Lower leg skin (tissue), 4 donors: ENCODE measurements at regions not wholly inside any gene's neighbourhood (a gene's known extent, or its start where the extent isn't known, plus 50 kb on each side); places are given as distances from the start of the nearest gene placed in this dataset.

Experiments
- DNase-seq, 2 donors: peaks; one replicate each; pipeline ENCODE4 v3.0.0-alpha.2; 2019; ENCODE audit warnings: low spot score in 2 of 2
- H3K4me3 ChIP-seq: fragments of 200-600 bp; sonication (generic); 2 replicates; pipeline ENCODE4 v1.5.1; 2017; ENCODE audit warnings: mild to moderate bottlenecking, low read depth; ENCODE audit not compliant: poor library complexity, severe bottlenecking
- POLR2A ChIP-seq, 2 donors: fragments of 450-650 bp; IDR thresholded peaks; one replicate each; pipeline ENCODE4 v1.6.1; 2016 to 2017; ENCODE audit warnings: antibody characterized with exemption in 2 of 2, mild to moderate bottlenecking in 1 of 2, moderate library complexity in 1 of 2
- WGBS, 2 donors: methylation state at CpG; one replicate each; pipeline ENCODE4 v1.1.5; 2018; 5-methylcytosine and 5-hydroxymethylcytosine counted together
- intact Hi-C: fragments of 100-400 bp; cut with DNase I; formaldehyde crosslinking; loops from one replicate; pipeline ENCODE4 v1.15.0; 2023; ENCODE audit warnings: low total_unique reads
- TF ChIP-seq, protein P1 (sequence below), 3 donors: fragments of 450-650 bp; IDR thresholded peaks; one replicate each; pipeline ENCODE4 v1.5.1; 2016; ENCODE audit warnings: antibody characterized with exemption in 3 of 3, mild to moderate bottlenecking in 3 of 3, moderate library complexity in 2 of 3

DNA sequence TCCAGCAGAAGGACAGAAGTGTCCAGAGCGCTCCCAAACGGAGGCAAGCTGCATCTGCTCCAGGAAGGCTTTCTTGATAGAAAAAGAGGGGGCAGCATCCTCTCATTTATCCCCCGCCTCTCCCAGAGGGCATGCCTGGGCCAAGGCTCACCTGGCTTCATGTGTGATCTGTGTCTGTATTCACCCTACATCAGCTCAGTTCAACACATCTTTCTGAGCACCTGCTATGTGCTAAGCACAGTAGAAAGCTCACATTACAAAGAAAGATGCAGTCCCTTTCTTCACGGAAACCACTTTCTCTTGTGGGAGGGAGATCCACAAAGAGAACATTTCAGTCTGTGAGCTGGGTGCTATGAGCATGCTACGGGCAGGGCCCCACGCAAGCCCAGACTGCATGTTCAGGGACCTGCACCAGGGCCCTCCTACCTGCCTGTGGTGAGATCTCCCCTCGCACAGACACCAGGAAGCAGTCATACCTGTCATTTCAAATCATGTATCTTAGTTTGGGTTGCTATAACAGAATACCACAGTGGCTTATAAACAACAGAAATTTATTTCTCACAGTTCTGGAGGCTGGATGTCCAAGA, 90.7 kb downstream of the PDCL3 start:
- H3K4me3 ChIP-seq: no peak overlapping the region
- TF ChIP-seq, protein P1, sequence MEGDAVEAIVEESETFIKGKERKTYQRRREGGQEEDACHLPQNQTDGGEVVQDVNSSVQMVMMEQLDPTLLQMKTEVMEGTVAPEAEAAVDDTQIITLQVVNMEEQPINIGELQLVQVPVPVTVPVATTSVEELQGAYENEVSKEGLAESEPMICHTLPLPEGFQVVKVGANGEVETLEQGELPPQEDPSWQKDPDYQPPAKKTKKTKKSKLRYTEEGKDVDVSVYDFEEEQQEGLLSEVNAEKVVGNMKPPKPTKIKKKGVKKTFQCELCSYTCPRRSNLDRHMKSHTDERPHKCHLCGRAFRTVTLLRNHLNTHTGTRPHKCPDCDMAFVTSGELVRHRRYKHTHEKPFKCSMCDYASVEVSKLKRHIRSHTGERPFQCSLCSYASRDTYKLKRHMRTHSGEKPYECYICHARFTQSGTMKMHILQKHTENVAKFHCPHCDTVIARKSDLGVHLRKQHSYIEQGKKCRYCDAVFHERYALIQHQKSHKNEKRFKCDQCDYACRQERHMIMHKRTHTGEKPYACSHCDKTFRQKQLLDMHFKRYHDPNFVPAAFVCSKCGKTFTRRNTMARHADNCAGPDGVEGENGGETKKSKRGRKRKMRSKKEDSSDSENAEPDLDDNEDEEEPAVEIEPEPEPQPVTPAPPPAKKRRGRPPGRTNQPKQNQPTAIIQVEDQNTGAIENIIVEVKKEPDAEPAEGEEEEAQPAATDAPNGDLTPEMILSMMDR (IDR thresholded peaks at IDR 0.05): no peak
- TF ChIP-seq POLR2A (IDR thresholded peaks at IDR 0.05): no peak
- no peak for DNase-seq
- WGBS, 2 donors: 74 to 79% methylated on average over 7 of the region's 7 CpGs
- intact Hi-C loops: no loop called here

DNA sequence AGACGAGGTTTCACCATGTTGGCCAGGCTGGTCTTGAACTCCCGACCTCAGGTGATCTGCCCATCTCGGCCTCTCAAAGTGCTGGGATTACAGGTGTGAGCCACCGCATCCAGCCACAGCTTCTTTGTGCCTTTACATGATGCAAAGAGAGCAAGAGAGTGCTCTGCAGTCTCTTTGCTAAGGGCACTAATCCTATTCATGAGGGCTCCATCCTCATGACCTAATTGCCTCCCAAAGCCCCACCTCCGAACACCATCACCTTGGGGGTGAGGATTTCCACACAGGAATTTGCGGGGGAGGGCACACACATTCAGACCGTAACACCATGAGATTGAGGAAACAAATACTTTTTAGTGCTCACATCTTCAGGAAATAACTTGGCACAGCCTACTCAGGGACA, 91.8 kb downstream of the PDCL3 start:
- TF ChIP-seq POLR2A (IDR thresholded peaks at IDR 0.05): no peak
- TF ChIP-seq, protein P1 (IDR thresholded peaks at IDR 0.05): no peak
- intact Hi-C loops: no loop called here
- WGBS, 2 donors: 89 to 92% methylated on average over 7 of the region's 7 CpGs
- DNase-seq: no peak
- H3K4me3 ChIP-seq: no peak overlapping the region

DNA sequence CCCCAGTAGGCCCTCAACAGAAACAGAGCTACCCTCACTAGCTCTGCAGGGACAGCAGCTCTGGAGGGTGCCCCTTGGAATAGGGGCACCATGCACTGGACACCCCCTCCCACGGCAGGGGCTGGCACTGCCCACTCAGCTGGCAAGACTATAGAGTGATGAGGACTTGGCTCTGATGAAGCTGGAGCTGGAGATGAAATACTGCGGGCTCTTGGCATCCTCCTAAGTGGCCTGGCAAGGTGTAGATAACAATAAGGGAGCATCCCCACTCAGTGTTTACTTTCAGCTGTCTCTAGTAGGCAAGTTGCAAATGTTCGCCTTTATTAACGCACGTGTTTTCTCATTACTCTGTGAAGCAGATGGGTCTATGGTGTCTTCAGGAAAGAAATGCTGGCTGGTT, 92.7 kb downstream of the PDCL3 start:
- intact Hi-C loops: no loop called here
- DNase-seq: no peak

DNA sequence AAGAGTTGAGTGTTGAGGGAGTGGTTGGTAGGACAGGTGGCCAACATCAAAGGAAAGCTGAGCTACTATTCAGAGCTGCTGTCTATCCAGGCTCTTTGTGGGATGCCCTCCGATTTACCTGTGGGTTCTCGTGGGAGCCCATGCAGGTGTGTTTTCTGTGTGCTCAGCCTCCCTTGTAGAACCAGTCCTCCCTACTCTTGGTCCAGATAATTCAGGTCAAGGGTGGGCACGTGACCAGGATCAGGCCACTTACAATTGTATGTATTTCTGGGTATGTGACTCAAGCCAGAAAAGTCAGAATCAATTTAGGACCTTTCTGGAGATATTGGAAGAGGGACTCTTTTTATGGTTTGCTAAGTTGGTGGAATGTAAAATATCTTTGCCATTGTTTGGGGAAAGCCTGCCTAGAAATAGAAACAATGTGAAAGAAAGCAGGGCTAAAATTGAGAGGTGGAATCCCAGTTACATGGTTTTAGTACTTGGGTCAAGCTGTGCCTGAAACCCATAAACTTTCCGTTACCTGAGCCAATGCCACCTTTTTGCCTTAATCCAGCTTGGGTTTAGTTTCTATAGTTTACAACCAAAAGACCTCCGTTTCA, 93.2 kb downstream of the PDCL3 start:
- 73 to 77% methylated on average over 5 of the region's 5 CpGs for WGBS, 2 donors

More for the DNA sequence above, 92.7 kb downstream of the PDCL3 start:
- WGBS, 2 donors: 86 to 89% methylated on average over 5 of the region's 5 CpGs
- no peak for TF ChIP-seq POLR2A (IDR thresholded peaks at IDR 0.05)
- TF ChIP-seq, protein P1 (IDR thresholded peaks at IDR 0.05): no peak
- H3K4me3 ChIP-seq: no peak overlapping the region

DNA sequence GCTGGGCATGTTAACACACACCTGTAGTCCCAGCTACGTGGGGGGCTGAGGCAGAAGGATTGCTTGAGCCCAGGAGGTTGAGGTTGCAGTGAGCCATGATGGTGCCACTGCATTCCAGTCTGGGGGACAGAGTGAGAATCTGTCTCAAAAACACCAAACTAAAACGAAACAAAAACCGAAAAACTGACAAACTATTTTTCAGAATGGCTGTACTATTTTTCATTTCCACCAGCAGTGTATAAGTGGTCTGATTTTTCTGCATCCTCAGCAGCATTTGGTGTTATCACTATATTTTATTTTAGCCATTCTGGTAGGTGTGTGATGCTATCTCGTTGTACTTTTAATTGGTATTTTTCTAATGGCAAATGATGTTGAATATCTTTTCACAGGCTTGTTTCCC, 95.2 kb downstream of the PDCL3 start:
- 87 to 89% methylated on average over 4 of the region's 4 CpGs for WGBS, 2 donors
- no peak for TF ChIP-seq POLR2A (IDR thresholded peaks at IDR 0.05)
- TF ChIP-seq, protein P1 (IDR thresholded peaks at IDR 0.05): no peak
- intact Hi-C loops: no loop called here
- DNase-seq: no peak
- H3K4me3 ChIP-seq: no peak overlapping the region

More for the DNA sequence above, 93.2 kb downstream of the PDCL3 start:
- TF ChIP-seq, protein P1 (IDR thresholded peaks at IDR 0.05): no peak
- TF ChIP-seq POLR2A (IDR thresholded peaks at IDR 0.05): no peak
- DNase-seq: no peak
- intact Hi-C loops: no loop called here
- H3K4me3 ChIP-seq: no peak overlapping the region
